Right atrium auricular region (tissue), 2 donors: ENCODE measurements at regions not wholly inside any gene's neighbourhood (a gene's known extent, or its start where the extent isn't known, plus 50 kb on each side); places are given as distances from the start of the nearest gene placed in this dataset.

ENCODE experiments used
- DNase-seq: peaks from one replicate; pipeline ENCODE4 v3.0.0-alpha.2; 2019; ENCODE audit warnings: low spot score
- H3K27ac ChIP-seq, 2 donors: fragments of 200-600 bp; sonication (generic); 1 replicate in 1 of 2; 2 replicates in 1 of 2; pipeline ENCODE4 v1.5.1; 2016 to 2019
- H3K27me3 ChIP-seq, 2 donors: fragments of 200-600 bp; sonication (generic); one replicate each; pipeline versions ENCODE4 v1.5.1 to v1.6.0; 2017 to 2019
- H3K36me3 ChIP-seq: fragments of 200-600 bp; sonication (generic); one replicate; pipeline ENCODE4 v1.5.1; 2016
- H3K4me1 ChIP-seq, 2 donors: fragments of 200-600 bp; sonication (generic); one replicate each; pipeline versions ENCODE4 v1.5.1 to v1.6.0; 2017 to 2019
- H3K4me3 ChIP-seq, 2 donors: fragments of 200-600 bp; sonication (generic); 1 replicate in 1 of 2; 2 replicates in 1 of 2; pipeline ENCODE4 v1.5.1; 2017 to 2019; ENCODE audit warnings: mild to moderate bottlenecking in 1 of 2, moderate library complexity in 1 of 2
- H3K9me3 ChIP-seq, 2 donors: fragments of 200-600 bp; sonication (generic); one replicate each; pipeline ENCODE4 v1.5.1; 2019
- TF ChIP-seq, protein P1 (sequence below), 2 donors: fragments of 200-600 bp; sonication (generic); IDR thresholded peaks; one replicate each; pipeline ENCODE4 v1.5.1; 2019; ENCODE audit warnings: antibody characterized with exemption in 2 of 2

DNA sequence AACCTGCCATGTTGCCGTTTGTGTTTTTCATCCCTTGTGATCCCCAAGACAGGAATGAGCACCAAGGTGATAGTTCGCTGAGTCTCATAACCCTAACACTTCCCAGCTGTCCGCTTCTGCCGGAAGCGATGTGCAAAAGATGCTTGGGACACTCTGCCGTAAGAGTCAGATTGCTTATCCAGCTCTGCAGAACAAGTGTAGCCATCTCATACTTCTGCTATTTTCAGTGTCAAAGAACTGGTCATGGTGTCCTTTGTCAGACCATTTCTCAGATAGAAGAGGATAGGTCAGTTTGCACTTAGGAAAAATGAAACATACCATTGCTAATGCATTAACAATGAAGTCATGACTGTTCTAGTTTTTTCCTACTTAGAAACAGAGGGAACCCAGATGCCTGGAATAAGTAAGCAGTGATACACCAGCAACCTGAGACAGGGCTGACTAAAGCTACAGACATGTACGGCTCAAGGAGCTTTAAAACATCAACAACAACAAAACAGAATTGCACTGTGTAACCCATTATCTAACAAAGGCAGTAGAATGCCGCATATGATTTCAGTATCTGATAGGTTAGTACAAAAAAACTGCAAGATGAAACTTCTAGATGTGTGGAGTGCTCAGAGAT is 134.0 kb upstream of the IL12A start:
- Histone ChIP-seq H3K27ac (peak overlapping the region; percentile 78 to 82), H3K36me3 (no peaks in the 10 kb centered on the region), H3K27me3 (no peaks in the 10 kb centered on the region), H3K4me3 (peak overlapping the region; percentile 44 to 45), H3K9me3 (no peaks in the 10 kb centered on the region), H3K4me1 (peaks cover 0 to 74% of the 10 kb centered on the region in 2 donors)
- TF ChIP-seq, protein P1, sequence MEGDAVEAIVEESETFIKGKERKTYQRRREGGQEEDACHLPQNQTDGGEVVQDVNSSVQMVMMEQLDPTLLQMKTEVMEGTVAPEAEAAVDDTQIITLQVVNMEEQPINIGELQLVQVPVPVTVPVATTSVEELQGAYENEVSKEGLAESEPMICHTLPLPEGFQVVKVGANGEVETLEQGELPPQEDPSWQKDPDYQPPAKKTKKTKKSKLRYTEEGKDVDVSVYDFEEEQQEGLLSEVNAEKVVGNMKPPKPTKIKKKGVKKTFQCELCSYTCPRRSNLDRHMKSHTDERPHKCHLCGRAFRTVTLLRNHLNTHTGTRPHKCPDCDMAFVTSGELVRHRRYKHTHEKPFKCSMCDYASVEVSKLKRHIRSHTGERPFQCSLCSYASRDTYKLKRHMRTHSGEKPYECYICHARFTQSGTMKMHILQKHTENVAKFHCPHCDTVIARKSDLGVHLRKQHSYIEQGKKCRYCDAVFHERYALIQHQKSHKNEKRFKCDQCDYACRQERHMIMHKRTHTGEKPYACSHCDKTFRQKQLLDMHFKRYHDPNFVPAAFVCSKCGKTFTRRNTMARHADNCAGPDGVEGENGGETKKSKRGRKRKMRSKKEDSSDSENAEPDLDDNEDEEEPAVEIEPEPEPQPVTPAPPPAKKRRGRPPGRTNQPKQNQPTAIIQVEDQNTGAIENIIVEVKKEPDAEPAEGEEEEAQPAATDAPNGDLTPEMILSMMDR (IDR thresholded peaks at IDR 0.05) = no peak
- DNase-seq = no peak

DNA sequence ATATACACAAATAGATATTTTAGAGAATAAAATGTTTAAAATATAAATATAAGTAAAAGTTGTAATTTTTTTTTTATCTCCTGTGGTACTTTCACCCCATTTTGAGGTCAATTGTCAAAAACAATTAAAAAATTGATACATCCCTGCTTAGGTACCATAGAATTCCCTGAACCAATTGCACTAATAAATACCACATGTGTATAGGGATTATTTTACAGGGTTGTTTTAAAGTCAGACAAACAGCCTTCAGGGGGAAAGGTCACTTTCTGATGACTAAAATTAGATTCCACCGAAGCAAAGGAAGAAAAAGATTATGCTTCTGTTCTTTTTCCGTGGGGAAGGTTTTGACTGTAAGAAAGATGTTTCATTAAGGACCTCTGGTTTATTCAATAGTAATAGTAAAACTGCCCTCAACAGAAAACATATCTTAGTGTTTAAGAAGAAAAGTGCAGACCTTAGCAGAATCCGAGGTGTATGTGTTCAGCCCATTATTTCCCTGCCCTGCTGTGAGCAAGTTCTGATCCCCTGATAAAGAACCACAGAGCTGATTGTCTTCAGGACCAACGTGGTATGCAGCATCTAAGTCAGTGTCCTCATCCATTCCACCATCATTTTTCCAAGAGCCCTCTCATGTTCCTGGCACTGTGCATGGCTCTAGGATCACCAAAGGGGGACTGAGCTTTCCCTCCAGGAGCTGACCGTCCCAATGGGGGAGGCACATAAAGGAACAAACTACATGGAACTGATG is 132.9 kb upstream of the IL12A start:
- no peaks in the 10 kb centered on the region for H3K9me3 ChIP-seq
- H3K4me1 ChIP-seq = peaks cover 0 to 80% of the 10 kb centered on the region in 2 donors
- H3K4me3 ChIP-seq = peak overlapping the region; percentile 44 to 45

GRCh38 chr3:159856590-159857104 is 132.0 kb upstream of the IL12A start:
- peak overlapping the region; percentile 44 to 45 for H3K4me3 ChIP-seq
- TF ChIP-seq, protein P1 (IDR thresholded peaks at IDR 0.05) = no peak
- peaks cover 0 to 80% of the 10 kb centered on the region in 2 donors for H3K4me1 ChIP-seq
- peak overlapping the region; percentile 78 to 82 for H3K27ac ChIP-seq
- DNase-seq = no peak
- H3K9me3 ChIP-seq = no peaks in the 10 kb centered on the region
- no peaks in the 10 kb centered on the region for H3K27me3 ChIP-seq
- H3K36me3 ChIP-seq = no peaks in the 10 kb centered on the region

More for the DNA sequence above, 132.9 kb upstream of the IL12A start:
- TF ChIP-seq, protein P1 (IDR thresholded peaks at IDR 0.05) = no peak
- peak overlapping the region; percentile 78 to 82 for H3K27ac ChIP-seq
- DNase-seq = no peak
- no peaks in the 10 kb centered on the region for H3K27me3 ChIP-seq
- H3K36me3 ChIP-seq = no peaks in the 10 kb centered on the region

GRCh38 chr3:159857840-159858239 is 130.8 kb upstream of the IL12A start:
- Histone ChIP-seq H3K27ac (peak overlapping the region; percentile 78 to 82), H3K9me3 (no peaks in the 10 kb centered on the region), H3K36me3 (no peaks in the 10 kb centered on the region), H3K4me1 (peaks cover 0 to 81% of the 10 kb centered on the region in 2 donors), H3K27me3 (no peaks in the 10 kb centered on the region), H3K4me3 (peak overlapping the region in 1 of 2 donors; percentile 45)
- no peak for DNase-seq
- TF ChIP-seq, protein P1 (IDR thresholded peaks at IDR 0.05) = no peak

- Histone ChIP-seq H3K4me3 (peak overlapping the region in 1 of 2 donors; percentile 15), H3K4me1 (peaks cover 0 to 81% of the 10 kb centered on the region in 2 donors)
- no peak for DNase-seq
Observed at GRCh38 chr3:159858650-159859049, 130.0 kb upstream of the IL12A start.

More at GRCh38 chr3:159858650-159859049, 130.0 kb upstream of the IL12A start:
- no peaks in the 10 kb centered on the region for H3K36me3 ChIP-seq
- TF ChIP-seq, protein P1 (IDR thresholded peaks at IDR 0.05) = no peak
- H3K27me3 ChIP-seq = no peaks in the 10 kb centered on the region
- peak overlapping the region; percentile 78 to 82 for H3K27ac ChIP-seq
- no peaks in the 10 kb centered on the region for H3K9me3 ChIP-seq
